GM19239 (cell line): ENCODE measurements at regions not wholly inside any gene's neighbourhood (a gene's known extent, or its start where the extent isn't known, plus 50 kb on each side); places are given as distances from the start of the nearest gene placed in this dataset.
"Not testable (repeated sequence)": the region's sequence is repeated elsewhere in the genome, so short reads cannot be mapped to it uniquely, and the experiment has no call there.

Experiments
- DNase-seq: peaks from one replicate; pipeline ENCODE4 v3.0.0; 2011; ENCODE audit warnings: low spot score; ENCODE audit not compliant: insufficient read length
- FAIRE-seq: peaks from 2 replicates; lab custom pipeline; 2011; peaks lifted over from hg19 to GRCh38; lab: Jason Lieb, UNC

- FAIRE-seq = no peak
- DNase-seq = no peak
Measured at GRCh38 chr2:187658952-187659525, 104.8 kb upstream of the TFPI start.

GRCh38 chr2:187676050-187676449 is 121.8 kb upstream of the TFPI start:
- FAIRE-seq, DNase-seq: not testable (repeated sequence)

- no peak for DNase-seq
- no peak for FAIRE-seq
Measured at GRCh38 chr2:187679454-187679853, 125.2 kb upstream of the TFPI start.

- DNase-seq (no peak), FAIRE-seq (no peak)
Measured at GRCh38 chr2:187684174-187684573, 129.9 kb upstream of the TFPI start.

- DNase-seq = no peak
- no peak for FAIRE-seq
Measured at GRCh38 chr2:187686416-187687024, 132.3 kb upstream of the TFPI start.

GRCh38 chr2:187687585-187687984 is 133.3 kb upstream of the TFPI start:
- FAIRE-seq (no peak), DNase-seq (no peak)

GRCh38 chr2:187689372-187689771 is 135.1 kb upstream of the TFPI start:
- DNase-seq = no peak

GRCh38 chr2:187693923-187694322 is 139.7 kb upstream of the TFPI start:
- FAIRE-seq = no peak
- no peak for DNase-seq

More at GRCh38 chr2:187689372-187689771, 135.1 kb upstream of the TFPI start:
- FAIRE-seq = no peak

- DNase-seq, FAIRE-seq: not testable (repeated sequence)
Measured at GRCh38 chr2:187696644-187697043, 142.4 kb upstream of the TFPI start.

GRCh38 chr2:187698374-187699110 is 144.3 kb upstream of the TFPI start:
- no peak for DNase-seq
- FAIRE-seq = no peak

- FAIRE-seq = no peak
- no peak for DNase-seq
Measured at GRCh38 chr2:187702157-187702556, 147.9 kb upstream of the TFPI start.

- DNase-seq = no peak
- no peak for FAIRE-seq
Measured at GRCh38 chr2:187708272-187708671, 154.0 kb upstream of the TFPI start.

GRCh38 chr2:187709065-187709464 is 154.8 kb upstream of the TFPI start:
- FAIRE-seq = no peak

GRCh38 chr2:187710791-187711521 is 156.7 kb upstream of the TFPI start:
- FAIRE-seq (no peak), DNase-seq (no peak)

More at GRCh38 chr2:187709065-187709464, 154.8 kb upstream of the TFPI start:
- no peak for DNase-seq

- FAIRE-seq = no peak
- DNase-seq = no peak
Measured at GRCh38 chr2:187715590-187715989, 161.4 kb upstream of the TFPI start.

- no peak for FAIRE-seq
Measured at GRCh38 chr2:187716301-187716700, 162.1 kb upstream of the TFPI start.

GRCh38 chr2:187718092-187718491 is 163.9 kb upstream of the TFPI start:
- DNase-seq (no peak), FAIRE-seq (no peak)

More at GRCh38 chr2:187716301-187716700, 162.1 kb upstream of the TFPI start:
- no peak for DNase-seq

- DNase-seq = no peak
- no peak for FAIRE-seq
Measured at GRCh38 chr2:187719510-187719909, 165.3 kb upstream of the TFPI start.

GRCh38 chr2:187748958-187749357 is 194.7 kb upstream of the TFPI start:
- no peak for FAIRE-seq
- DNase-seq = no peak

- FAIRE-seq (no peak), DNase-seq (no peak)
Measured at GRCh38 chr2:187749804-187750431, 195.7 kb upstream of the TFPI start.
